B cell (primary cell): ENCODE measurements at regions not wholly inside any gene's neighbourhood (a gene's known extent, or its start where the extent isn't known, plus 50 kb on each side); places are given as distances from the start of the nearest gene placed in this dataset.

Experiments used
- EZH2 ChIP-seq: IDR thresholded peaks from 2 replicates; pipeline ENCODE4 v1.6.1; 2012; ENCODE audit warnings: borderline replicate concordance, low read depth, mild to moderate bottlenecking, moderate library complexity, low read length; ENCODE audit not compliant: insufficient read depth, poor library complexity, severe bottlenecking
- TF ChIP-seq, protein P1 (sequence below): fragments of 200-600 bp; IDR thresholded peaks from one replicate; pipeline ENCODE4 v1.8.0; 2022; ENCODE audit warnings: antibody characterized with exemption, mild to moderate bottlenecking

DNA sequence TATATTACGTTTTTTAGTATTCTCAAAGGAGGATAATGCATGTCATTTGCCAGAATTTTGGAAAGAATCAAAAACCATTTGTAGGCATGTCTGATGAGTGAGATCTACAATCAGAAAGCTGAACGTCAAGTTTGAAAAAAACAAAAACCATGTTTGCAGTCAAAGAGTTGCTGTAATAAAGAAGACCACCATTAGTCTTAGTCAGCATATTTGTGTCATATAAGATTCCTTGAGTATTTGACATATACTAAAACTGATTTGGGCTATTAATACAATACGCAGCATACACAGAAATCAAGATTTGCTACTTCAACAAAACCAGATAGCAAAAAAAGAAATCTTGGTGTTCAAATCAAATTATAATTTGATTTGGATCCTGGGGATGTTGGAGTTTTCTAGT lies 247.5 kb downstream of the SAMD5 start:
- TF ChIP-seq, protein P1, sequence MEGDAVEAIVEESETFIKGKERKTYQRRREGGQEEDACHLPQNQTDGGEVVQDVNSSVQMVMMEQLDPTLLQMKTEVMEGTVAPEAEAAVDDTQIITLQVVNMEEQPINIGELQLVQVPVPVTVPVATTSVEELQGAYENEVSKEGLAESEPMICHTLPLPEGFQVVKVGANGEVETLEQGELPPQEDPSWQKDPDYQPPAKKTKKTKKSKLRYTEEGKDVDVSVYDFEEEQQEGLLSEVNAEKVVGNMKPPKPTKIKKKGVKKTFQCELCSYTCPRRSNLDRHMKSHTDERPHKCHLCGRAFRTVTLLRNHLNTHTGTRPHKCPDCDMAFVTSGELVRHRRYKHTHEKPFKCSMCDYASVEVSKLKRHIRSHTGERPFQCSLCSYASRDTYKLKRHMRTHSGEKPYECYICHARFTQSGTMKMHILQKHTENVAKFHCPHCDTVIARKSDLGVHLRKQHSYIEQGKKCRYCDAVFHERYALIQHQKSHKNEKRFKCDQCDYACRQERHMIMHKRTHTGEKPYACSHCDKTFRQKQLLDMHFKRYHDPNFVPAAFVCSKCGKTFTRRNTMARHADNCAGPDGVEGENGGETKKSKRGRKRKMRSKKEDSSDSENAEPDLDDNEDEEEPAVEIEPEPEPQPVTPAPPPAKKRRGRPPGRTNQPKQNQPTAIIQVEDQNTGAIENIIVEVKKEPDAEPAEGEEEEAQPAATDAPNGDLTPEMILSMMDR, result no peak
- TF ChIP-seq EZH2, result no peak
